Ectodermal cell (in vitro differentiated cells): ENCODE measurements at regions not wholly inside any gene's neighbourhood (a gene's known extent, or its start where the extent isn't known, plus 50 kb on each side); places are given as distances from the start of the nearest gene placed in this dataset.
"Not testable (repeated sequence)": the region's sequence is repeated elsewhere in the genome, so short reads cannot be mapped to it uniquely, and the experiment has no call there.

Experiments
- H3K27ac ChIP-seq: 2 replicates; pipeline ENCODE4 v1.7.0; 2013; ENCODE audit warnings: mild to moderate bottlenecking, low read depth, low read length; ENCODE audit not compliant: insufficient read depth, poor library complexity, severe bottlenecking
- H3K27me3 ChIP-seq: 2 replicates; pipeline ENCODE4 v1.7.0; 2013; ENCODE audit warnings: mild to moderate bottlenecking, low read length; ENCODE audit not compliant: insufficient read depth, control insufficient read depth, poor library complexity, severe bottlenecking
- H3K36me3 ChIP-seq: one replicate; pipeline ENCODE4 v1.7.0; 2013; ENCODE audit warnings: low read length; ENCODE audit not compliant: control insufficient read depth, insufficient read depth
- H3K4me1 ChIP-seq: one replicate; pipeline ENCODE4 v1.7.0; 2013; ENCODE audit warnings: low read length; ENCODE audit not compliant: control insufficient read depth, insufficient read depth
- H3K4me3 ChIP-seq: 2 replicates; pipeline ENCODE4 v1.7.0; 2013; ENCODE audit warnings: low read depth, low read length, control low read depth; ENCODE audit not compliant: insufficient read depth
- H3K9me3 ChIP-seq: 2 replicates; pipeline ENCODE4 v1.7.0; 2013; ENCODE audit warnings: mild to moderate bottlenecking, low read length, moderate library complexity; ENCODE audit not compliant: control insufficient read depth
- WGBS, 2 experiments: methylation state at CpG; one replicate each; pipeline ENCODE4 v1.1.7; 2013; ENCODE audit warnings: missing lambda C conversion rate in 2 of 2; 5-methylcytosine and 5-hydroxymethylcytosine counted together

DNA sequence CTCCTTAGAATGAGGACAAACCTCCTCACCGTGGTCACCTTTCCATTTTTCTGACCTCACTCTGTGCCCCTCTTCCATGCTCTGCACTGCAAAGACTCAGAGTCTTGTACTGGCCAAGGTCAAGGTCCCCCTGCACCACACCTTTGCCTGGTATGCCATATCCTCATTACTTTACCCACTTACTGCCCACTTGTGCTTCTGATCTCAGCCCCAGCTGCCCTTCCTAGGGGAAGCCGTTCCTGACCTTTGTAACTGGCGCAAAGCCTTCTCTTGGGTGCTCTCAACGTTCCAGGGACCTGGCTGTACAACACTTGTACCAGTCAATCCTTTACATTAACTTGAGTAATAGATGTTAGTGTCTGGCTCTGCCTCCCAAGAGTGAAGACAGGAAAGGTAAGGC lies 256.0 kb downstream of the SV2B start:
- WGBS, 2 experiments = 93 to 95% methylated on average over 3 to 4 of the region's 4 CpGs
- Histone ChIP-seq H3K9me3 (no peaks in the 10 kb centered on the region), H3K36me3 (no peaks in the 10 kb centered on the region), H3K27ac (no peak overlapping the region), H3K4me3 (no peak overlapping the region), H3K4me1 (no peaks in the 10 kb centered on the region), H3K27me3 (no peaks in the 10 kb centered on the region)

DNA sequence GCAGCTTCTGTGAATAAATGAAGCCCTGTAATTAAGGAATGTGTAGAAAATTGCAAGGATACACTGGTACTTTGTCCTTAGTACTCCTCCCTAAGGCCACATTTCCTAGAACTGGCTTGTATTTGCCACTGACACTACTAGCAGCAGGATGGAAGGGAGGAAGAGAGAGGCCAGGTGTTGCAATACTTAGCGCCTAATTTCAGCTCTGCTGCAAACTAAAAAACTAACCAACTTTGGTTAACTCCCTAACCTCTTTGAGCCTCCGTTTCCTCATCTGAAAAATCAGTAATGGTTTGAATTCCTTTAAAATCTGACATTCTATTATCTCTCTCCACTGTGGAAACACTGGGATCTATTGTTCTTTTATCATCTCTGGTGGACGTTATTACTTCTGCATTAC lies 257.0 kb downstream of the SV2B start:
- Histone ChIP-seq H3K27me3 (no peaks in the 10 kb centered on the region), H3K27ac (no peak overlapping the region), H3K36me3 (no peaks in the 10 kb centered on the region), H3K9me3 (no peaks in the 10 kb centered on the region), H3K4me1 (no peaks in the 10 kb centered on the region), H3K4me3 (no peak overlapping the region)
- 89 to 94% methylated on average over 3 of the region's 3 CpGs for whole genome bisulfite sequencing, 2 experiments

DNA sequence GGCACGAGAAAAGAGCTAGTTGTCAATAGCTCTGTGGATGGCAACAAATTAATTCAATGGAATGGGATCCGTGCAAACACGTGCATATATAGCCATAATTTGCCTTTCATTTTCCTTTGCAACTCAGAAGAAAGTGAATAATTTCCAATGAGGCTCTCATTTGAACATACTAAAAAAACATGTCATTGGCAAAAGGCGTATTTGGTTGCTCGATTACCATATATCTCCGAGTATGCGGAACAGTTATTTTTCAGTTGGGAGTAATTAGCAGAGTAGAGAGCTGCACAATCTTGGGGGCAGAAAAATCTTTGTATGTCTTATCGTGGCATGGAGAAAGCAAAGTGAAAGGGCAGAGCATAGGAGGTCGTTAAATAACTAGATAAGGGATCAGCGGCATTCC lies 257.4 kb downstream of the SV2B start:
- no peaks in the 10 kb centered on the region for H3K36me3 ChIP-seq
- no peak overlapping the region for H3K27ac ChIP-seq
- WGBS, 2 experiments = 94 to 95% methylated on average over 10 of the region's 10 CpGs
- no peaks in the 10 kb centered on the region for H3K9me3 ChIP-seq
- H3K4me3 ChIP-seq = no peak overlapping the region
- H3K27me3 ChIP-seq = no peaks in the 10 kb centered on the region
- no peaks in the 10 kb centered on the region for H3K4me1 ChIP-seq

DNA sequence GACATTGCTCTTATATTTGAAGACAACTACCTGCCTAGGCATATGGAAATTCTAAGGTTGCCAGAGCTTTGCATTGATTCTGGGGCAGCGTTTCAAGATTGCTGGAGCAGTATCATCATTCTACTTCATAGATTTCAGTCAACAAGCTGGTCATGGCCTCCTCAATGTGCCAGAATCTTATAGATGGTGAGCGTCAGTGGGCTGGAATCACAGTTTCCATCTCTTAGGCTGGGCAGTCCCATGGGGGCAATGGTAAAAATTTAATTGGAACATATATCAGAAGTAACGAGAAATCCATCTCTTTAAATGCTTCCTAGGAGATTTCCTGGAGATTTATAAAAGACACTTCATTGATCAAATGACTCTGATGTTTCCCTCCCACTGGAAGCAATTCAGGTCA lies 258.3 kb downstream of the SV2B start:
- H3K36me3 ChIP-seq = no peaks in the 10 kb centered on the region
- 90 to 91% methylated on average over 3 of the region's 3 CpGs for WGBS, 2 experiments
- no peak overlapping the region for H3K27ac ChIP-seq
- no peaks in the 10 kb centered on the region for H3K4me1 ChIP-seq
- H3K4me3 ChIP-seq = no peak overlapping the region
- no peaks in the 10 kb centered on the region for H3K9me3 ChIP-seq
- H3K27me3 ChIP-seq = no peaks in the 10 kb centered on the region

DNA sequence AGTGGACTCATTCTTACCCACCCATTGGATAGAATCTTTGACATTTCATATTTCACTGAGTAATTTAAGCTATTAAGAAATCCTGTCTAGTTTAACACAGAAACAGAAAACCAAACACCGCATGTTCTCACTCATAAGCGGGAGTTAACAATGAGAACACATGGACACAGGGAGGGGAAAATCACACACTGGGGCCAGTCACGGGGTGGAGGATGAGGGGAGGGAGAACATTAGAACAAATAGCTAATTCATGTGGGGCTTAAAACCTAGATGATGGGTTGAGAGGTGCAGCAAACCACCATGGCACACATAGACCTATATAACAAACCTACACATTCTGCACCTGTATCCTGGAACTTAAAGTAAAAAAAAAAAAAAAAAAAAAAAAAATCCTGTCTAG lies 261.6 kb downstream of the SV2B start:
- not testable (repeated sequence) for H3K9me3 ChIP-seq, H3K4me3 ChIP-seq, H3K27me3 ChIP-seq, H3K27ac ChIP-seq, H3K4me1 ChIP-seq, H3K36me3 ChIP-seq
- WGBS, 2 experiments = 88 to 100% methylated on average over 3 of the region's 3 CpGs

DNA sequence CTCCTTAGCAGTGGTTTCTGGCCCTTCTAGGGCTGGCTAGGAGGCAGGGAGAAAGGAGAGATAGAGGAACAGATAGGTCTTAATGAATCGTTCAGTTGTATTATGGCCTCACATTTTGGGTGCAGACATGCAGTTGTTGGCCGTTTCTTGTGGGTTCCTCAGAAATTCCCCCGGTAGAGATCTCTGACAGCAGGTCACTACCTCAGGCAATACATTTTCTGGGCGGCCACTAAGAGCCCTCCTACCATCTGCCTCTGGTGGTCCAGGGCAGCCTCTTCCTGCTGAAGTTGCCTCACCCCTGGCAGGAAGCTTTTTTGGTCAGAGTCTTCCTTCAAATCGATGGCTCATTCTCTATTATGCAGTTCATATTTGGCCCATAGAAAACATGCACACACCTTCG lies 266.1 kb downstream of the SV2B start:
- no peak overlapping the region for H3K27ac ChIP-seq
- no peaks in the 10 kb centered on the region for H3K36me3 ChIP-seq
- H3K9me3 ChIP-seq = no peaks in the 10 kb centered on the region
- no peak overlapping the region for H3K4me3 ChIP-seq
- H3K27me3 ChIP-seq = no peaks in the 10 kb centered on the region
- no peaks in the 10 kb centered on the region for H3K4me1 ChIP-seq
- 93 to 94% methylated on average over 6 of the region's 6 CpGs for WGBS, 2 experiments

DNA sequence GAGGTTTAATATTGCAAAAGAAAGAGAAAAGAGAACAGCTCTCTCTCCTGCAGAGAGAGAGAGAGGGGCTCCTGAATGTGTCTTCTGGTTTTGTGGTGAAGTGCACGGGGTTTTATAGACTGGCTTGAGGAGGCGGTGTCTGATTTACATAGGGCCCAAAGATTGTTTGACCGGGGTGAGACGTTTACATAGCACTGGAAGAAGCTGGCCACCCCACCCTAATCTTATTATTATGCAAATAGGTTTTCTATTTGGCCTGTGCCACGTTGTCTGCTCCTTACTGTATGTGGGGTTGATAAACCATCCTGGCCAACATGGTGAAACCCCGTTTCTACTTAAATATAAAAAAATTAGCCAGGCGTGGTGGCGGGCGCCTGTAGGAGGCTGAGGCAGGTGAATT lies 268.6 kb downstream of the SV2B start:
- Histone ChIP-seq H3K9me3 (no peaks in the 10 kb centered on the region), H3K4me3 (no peak overlapping the region), H3K4me1 (no peaks in the 10 kb centered on the region), H3K27me3 (no peaks in the 10 kb centered on the region), H3K36me3 (no peaks in the 10 kb centered on the region), H3K27ac (no peak overlapping the region)
- 62 to 82% methylated on average over 7 to 9 of the region's 9 CpGs for WGBS, 2 experiments

DNA sequence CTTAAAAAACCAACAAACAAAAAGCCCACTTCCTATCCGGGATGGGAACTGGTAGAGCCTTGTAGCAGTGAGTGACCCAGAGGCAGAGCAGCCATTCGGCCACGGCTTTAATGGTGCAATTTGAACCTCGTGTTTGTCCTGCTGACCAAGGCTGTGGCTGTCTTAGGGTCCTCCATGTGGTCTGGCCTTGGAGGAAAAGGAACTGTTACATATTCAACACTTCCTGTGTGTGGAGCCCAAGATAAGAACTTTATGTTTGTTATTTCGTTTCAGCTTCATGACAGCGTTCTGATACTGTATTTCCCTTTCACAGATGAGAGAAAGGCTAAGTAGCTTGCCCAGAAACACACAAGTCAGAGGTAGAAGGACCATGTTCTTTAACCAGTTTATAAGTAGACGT lies 269.8 kb downstream of the SV2B start:
- Histone ChIP-seq H3K36me3 (no peaks in the 10 kb centered on the region), H3K4me3 (no peak overlapping the region), H3K9me3 (no peaks in the 10 kb centered on the region), H3K27me3 (no peaks in the 10 kb centered on the region), H3K4me1 (no peaks in the 10 kb centered on the region), H3K27ac (no peak overlapping the region)
- WGBS, 2 experiments = 91 to 95% methylated on average over 7 of the region's 7 CpGs

DNA sequence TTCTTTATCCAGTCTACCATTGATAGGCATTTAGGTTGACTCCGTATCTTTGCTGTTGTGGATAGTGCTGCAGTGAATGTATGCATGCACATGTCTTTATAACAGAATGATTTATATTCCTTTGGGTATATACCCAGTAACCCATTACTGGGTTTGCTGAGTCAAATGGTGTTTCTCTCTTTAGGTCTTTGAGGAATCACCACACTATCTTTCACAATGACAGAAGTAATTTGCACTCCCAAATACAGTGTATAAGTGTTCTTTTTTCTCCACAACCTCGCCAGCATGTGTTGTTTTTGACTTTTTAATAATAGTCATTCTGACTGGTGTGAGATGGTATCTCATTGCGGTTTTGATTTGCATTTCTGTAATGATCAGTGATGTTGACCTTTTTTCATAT lies 271.3 kb downstream of the SV2B start:
- not testable (repeated sequence) for H3K36me3 ChIP-seq, H3K27ac ChIP-seq, H3K9me3 ChIP-seq, H3K4me1 ChIP-seq, H3K4me3 ChIP-seq, H3K27me3 ChIP-seq
- 86 to 93% methylated on average over 2 of the region's 3 CpGs for WGBS, 2 experiments

DNA sequence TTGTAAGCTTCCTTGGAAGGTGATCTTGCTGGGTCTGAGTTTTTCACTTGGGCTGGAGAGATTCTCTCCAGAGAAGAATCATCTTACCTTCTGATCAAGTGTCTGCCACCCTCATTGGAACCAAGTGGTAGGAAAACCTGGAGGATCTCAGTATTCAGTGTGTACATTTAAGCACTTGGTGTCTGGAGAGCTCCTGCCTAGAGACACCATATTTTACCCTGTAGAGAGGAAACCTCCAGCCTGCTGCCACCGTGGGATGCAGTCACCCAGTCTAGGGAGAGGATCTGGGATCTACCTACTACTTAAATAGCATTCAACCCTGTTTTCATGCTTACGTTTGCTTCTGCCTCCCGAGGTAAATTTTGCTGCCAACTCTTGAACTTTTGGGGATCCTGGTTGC lies 274.3 kb downstream of the SV2B start:
- Histone ChIP-seq H3K36me3 (no peaks in the 10 kb centered on the region), H3K4me3 (no peak overlapping the region), H3K9me3 (no peaks in the 10 kb centered on the region), H3K27ac (no peak overlapping the region), H3K27me3 (no peaks in the 10 kb centered on the region), H3K4me1 (no peaks in the 10 kb centered on the region)
- 91 to 94% methylated on average over 3 of the region's 3 CpGs for WGBS, 2 experiments

DNA sequence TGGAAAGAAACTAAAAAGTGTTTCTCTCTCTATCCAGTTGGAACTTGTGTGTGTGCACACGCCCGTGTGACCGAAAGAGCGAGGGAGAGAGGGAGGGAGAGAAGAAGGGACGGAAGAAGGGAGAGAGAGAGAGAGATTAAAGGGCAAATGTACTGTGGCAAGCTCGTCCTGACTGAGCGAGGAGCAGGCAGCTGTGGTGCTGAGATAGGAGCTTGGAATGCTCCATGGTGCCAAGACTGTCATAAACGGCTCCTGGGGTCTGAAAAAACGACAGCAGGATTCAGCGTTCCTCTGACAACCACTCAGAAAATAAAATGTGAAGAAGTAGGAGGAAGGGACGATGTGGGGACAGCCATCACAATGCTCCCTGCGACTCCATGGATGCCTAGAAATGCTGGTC lies 276.0 kb downstream of the SV2B start:
- Histone ChIP-seq H3K9me3 (no peaks in the 10 kb centered on the region), H3K36me3 (no peaks in the 10 kb centered on the region), H3K27ac (no peak overlapping the region), H3K4me3 (no peak overlapping the region), H3K4me1 (no peaks in the 10 kb centered on the region), H3K27me3 (no peaks in the 10 kb centered on the region)
- 92 to 94% methylated on average over 12 of the region's 12 CpGs for WGBS, 2 experiments
